Right lobe of liver (tissue), 6 donors: ENCODE measurements at regions not wholly inside any gene's neighbourhood (a gene's known extent, or its start where the extent isn't known, plus 50 kb on each side); places are given as distances from the start of the nearest gene placed in this dataset.
A peak's percentile ranks its signal among the peaks of the same experiment; 100 is the strongest.

Experiments
- ATAC-seq, 4 donors: fragments of 200-7000 bp; cut with Tn5 transposase; one replicate each; pipeline ENCODE4 v1.9.1; 2020; ENCODE audit warnings: mild to moderate bottlenecking in 4 of 4, moderate library complexity in 4 of 4
- DNase-seq, 3 donors: peaks; one replicate each; pipeline ENCODE4 v3.0.0-alpha.2; 2020
- H3K27ac ChIP-seq, 3 donors: fragments of 200-600 bp; one replicate each; pipeline ENCODE4 v1.8.0; 2022
- H3K27me3 ChIP-seq, 2 donors: fragments of 200-600 bp; one replicate each; pipeline ENCODE4 v1.8.0; 2022
- H3K36me3 ChIP-seq, 4 donors: fragments of 200-600 bp; sonication (generic) in 1 of 4; one replicate each; pipeline versions ENCODE4 v1.5.1 to v1.8.0; 2017 to 2022; ENCODE audit warnings: control low read depth in 1 of 4
- H3K4me1 ChIP-seq, 4 donors: fragments of 200-600 bp; sonication (generic) in 1 of 4; one replicate each; pipeline versions ENCODE4 v1.5.1 to v1.8.0; 2017 to 2022; ENCODE audit warnings: control low read depth in 1 of 4
- H3K4me3 ChIP-seq, 3 donors: fragments of 200-600 bp; one replicate each; pipeline ENCODE4 v1.8.0; 2022
- H3K9me3 ChIP-seq, 4 donors: fragments of 200-600 bp; sonication (generic) in 1 of 4; one replicate each; pipeline versions ENCODE4 v1.5.1 to v1.8.0; 2017 to 2022; ENCODE audit warnings: control low read depth in 1 of 4
- CTCF ChIP-seq, 4 donors: fragments of 200-600 bp in 3 of 4; fragments of 450-650 bp in 1 of 4; IDR thresholded peaks; one replicate each; pipeline versions ENCODE4 v1.5.1 to v1.8.0; 2016 to 2022; ENCODE audit warnings: antibody characterized with exemption in 4 of 4, mild to moderate bottlenecking in 2 of 4
- POLR2A ChIP-seq: fragments of 450-650 bp; IDR thresholded peaks from one replicate; pipeline ENCODE4 v1.6.1; 2017; ENCODE audit warnings: antibody characterized with exemption, mild to moderate bottlenecking
- WGBS: methylation state at CpG from one replicate; pipeline ENCODE4 v1.1.6; 2018; ENCODE audit warnings: low coverage, low lambda C conversion rate; ENCODE audit not compliant: insufficient coverage; ENCODE audit errors: missing lambda C conversion rate; 5-methylcytosine and 5-hydroxymethylcytosine counted together
- intact Hi-C, 2 donors: fragments of 100-400 bp; cut with DNase I; formaldehyde crosslinking; loops; one replicate each; pipeline versions ENCODE4 v1.11.2 to v1.14.1; 2022
- donor health status: DM: no; HTN: yes; CAD: no.
- donor health status: DM: no; HTN: no; CAD: no.
- donor health status: DM: no; HTN: no; CAD: no.
- donor health status: DM: no; HTN: yes; CAD: no.
- donor health status: DM: no; HTN: yes; CAD: no.

GRCh38 chr14:100439781-100440180, 116.6 kb downstream of the SLC25A47 start:
- intact Hi-C loops = loop anchor here (5.0 to 10.0 kb wide), 3 partner anchors 195 to 218 kb away; no protein-coding TSS in a partner anchor
- Histone ChIP-seq H3K36me3 (no peaks in the 10 kb centered on the region), H3K27me3 (no peaks in the 10 kb centered on the region), H3K4me1 (peaks cover 0 to 17% (median 0%) of the 10 kb centered on the region in 4 donors), H3K9me3 (no peaks in the 10 kb centered on the region), H3K4me3 (no peak overlapping the region), H3K27ac (peak overlapping the region in 1 of 3 donors; percentile 13)
- ATAC-seq = peak in 2 of 4 donors; percentile 5
- 57% methylated on average over 6 of the region's 6 CpGs for WGBS
- TF ChIP-seq CTCF (IDR thresholded peaks at IDR 0.05) = no peak
- TF ChIP-seq POLR2A = no peak
- DNase-seq = peak in 2 of 3 donors; percentile 44 to 52

GRCh38 chr14:100440207-100440631, 117.1 kb downstream of the SLC25A47 start:
- TF ChIP-seq POLR2A (no peak), CTCF (IDR thresholded peaks at IDR 0.05) (peak; percentile 75 to 93 (median 86))
- intact Hi-C loops = loop anchor here (10.0 kb wide), 2 partner anchors 195 to 215 kb away; no protein-coding TSS in a partner anchor
- Histone ChIP-seq H3K27me3 (no peaks in the 10 kb centered on the region), H3K27ac (peak overlapping the region in 1 of 3 donors; percentile 13), H3K4me3 (no peak overlapping the region), H3K4me1 (peaks cover 0 to 14% (median 0%) of the 10 kb centered on the region in 4 donors), H3K9me3 (no peaks in the 10 kb centered on the region), H3K36me3 (no peaks in the 10 kb centered on the region)
- peak; percentile 80 to 87 (median 85) for DNase-seq
- ATAC-seq = peak; percentile 94 to 97 (median 96)
- 24% methylated on average over 10 of the region's 10 CpGs for WGBS

GRCh38 chr14:100440758-100441203, 117.6 kb downstream of the SLC25A47 start:
- H3K4me3 ChIP-seq = no peak overlapping the region
- 52% methylated on average over 6 of the region's 6 CpGs for whole genome bisulfite sequencing
- H3K27ac ChIP-seq = peak overlapping the region in 1 of 3 donors; percentile 13
- peaks cover 0 to 9% (median 0%) of the 10 kb centered on the region in 4 donors for H3K4me1 ChIP-seq
- no peaks in the 10 kb centered on the region for H3K9me3 ChIP-seq
- no peaks in the 10 kb centered on the region for H3K36me3 ChIP-seq
- DNase-seq (no peak), ATAC-seq (peak in 3 of 4 donors; percentile 24 to 50 (median 49))
- TF ChIP-seq CTCF (IDR thresholded peaks at IDR 0.05) = no peak
- TF ChIP-seq POLR2A = no peak
- intact Hi-C loops = loop anchor here (10.0 kb wide), 2 partner anchors 194 to 214 kb away; no protein-coding TSS in a partner anchor
- no peaks in the 10 kb centered on the region for H3K27me3 ChIP-seq

GRCh38 chr14:100441271-100441947, 118.3 kb downstream of the SLC25A47 start:
- TF ChIP-seq CTCF (IDR thresholded peaks at IDR 0.05) (no peak), POLR2A (no peak)
- peak in 1 of 3 donors; percentile 23 for DNase-seq
- Histone ChIP-seq H3K36me3 (no peaks in the 10 kb centered on the region), H3K27me3 (no peaks in the 10 kb centered on the region), H3K9me3 (no peaks in the 10 kb centered on the region), H3K4me1 (peaks cover 0 to 5% (median 0%) of the 10 kb centered on the region in 4 donors), H3K27ac (no peak overlapping the region), H3K4me3 (no peak overlapping the region)
- WGBS = 67% methylated on average over 2 of the region's 6 CpGs
- ATAC-seq = no peak
- intact Hi-C loops = loop anchor here (10.0 kb wide), 2 partner anchors 193 to 213 kb away; no protein-coding TSS in a partner anchor
